Activated CD4-positive, CD25-positive, alpha-beta regulatory T cell treated with anti-CD3 and anti-CD28 coated beads, Interleukin-2, amount 50 U/mL, for 72 hours (primary cell): ENCODE measurements at regions not wholly inside any gene's neighbourhood (a gene's known extent, or its start where the extent isn't known, plus 50 kb on each side); places are given as distances from the start of the nearest gene placed in this dataset.

Source experiments
- DNase-seq: peaks from one replicate; pipeline ENCODE4 v3.0.0; 2021

- no peak for DNase-seq
Measured at GRCh38 chr3:46087871-46088270, 60.6 kb upstream of the XCR1 start.

- DNase-seq: no peak
Measured at GRCh38 chr3:46086986-46087385, 59.7 kb upstream of the XCR1 start.

GRCh38 chr3:46086083-46086437, 58.8 kb upstream of the XCR1 start:
- DNase-seq: no peak

- DNase-seq: no peak
Measured at GRCh38 chr3:46085421-46086082, 58.3 kb upstream of the XCR1 start.

- no peak for DNase-seq
Measured at GRCh38 chr3:46083956-46084355, 56.7 kb upstream of the XCR1 start.

- DNase-seq: no peak
Measured at GRCh38 chr3:46082849-46083248, 55.6 kb upstream of the XCR1 start.

- no peak for DNase-seq
Measured at GRCh38 chr3:46082021-46082420, 54.7 kb upstream of the XCR1 start.

GRCh38 chr3:46080969-46081345, 53.7 kb upstream of the XCR1 start:
- no peak for DNase-seq

GRCh38 chr3:46080124-46080968, 53.1 kb upstream of the XCR1 start:
- DNase-seq: no peak

GRCh38 chr3:46078712-46079400, 51.6 kb upstream of the XCR1 start:
- DNase-seq: peak; percentile 85
